ENCODE measurements at regions not wholly inside any gene's neighbourhood (a gene's known extent, or its start where the extent isn't known, plus 50 kb on each side); places are given as distances from the start of the nearest gene placed in this dataset.

GRCh38 chr5:121719255-121719654 is 132.4 kb upstream of the FTMT start (continued):
- TF ChIP-seq IRF3 (IDR thresholded peaks at IDR 0.05; ENCODE audit: low read depth, low read length) = no peak
- no peak for TF ChIP-seq TAF1 (IDR thresholded peaks at IDR 0.05; ENCODE audit: borderline replicate concordance, low read depth, low read length)
- TF ChIP-seq EP300 (IDR thresholded peaks at IDR 0.05; ENCODE audit: borderline replicate concordance in 1 of 2, low read depth in 1 of 2, low read length in 1 of 2) = no peak
- no peak for TF ChIP-seq GABPA (IDR thresholded peaks at IDR 0.05; ENCODE audit: low read depth)
- no peak for TF ChIP-seq EZH2phosphoT487 (IDR thresholded peaks at IDR 0.05; ENCODE audit: borderline replicate concordance, low read depth)
- TF ChIP-seq REST (IDR thresholded peaks at IDR 0.05; ENCODE audit: low read depth, low read length) = no peak
- no peak for TF ChIP-seq NRF1 (IDR thresholded peaks at IDR 0.05; ENCODE audit: low read depth, low read length)

- Histone ChIP-seq H3K4me1 (ENCODE audit: control insufficient read depth in 1 of 2, insufficient read depth in 2 of 2, low read depth in 1 of 2, low read length in 1 of 2) (no peaks in the 10 kb centered on the region; a peak in 1 of 4 replicates), H2AFZ (ENCODE audit: low read depth) (no peak overlapping the region), H4K20me1 (ENCODE audit: insufficient read depth) (no peaks in the 10 kb centered on the region), H3F3A (replicated peaks; ENCODE audit: insufficient read depth) (no peaks in the 10 kb centered on the region), H3K79me2 (ENCODE audit: insufficient read depth) (no peaks in the 10 kb centered on the region), H3K4me3 (ENCODE audit: low read depth in 2 of 2, low read length in 1 of 2) (no peak overlapping the region), H3K4me2 (no peak overlapping the region), H3K36me3 (replicated peaks in 1 of 2; ENCODE audit: control insufficient read depth in 1 of 2, insufficient read depth in 2 of 2, low read length in 1 of 2) (no peaks in the 10 kb centered on the region), H3K9me2 (no peaks in the 10 kb centered on the region), H3K9me3 (no peaks in the 10 kb centered on the region), H3K27ac (ENCODE audit: low read depth in 2 of 2, low read length in 1 of 2) (no peak overlapping the region), H3K9ac (no peak overlapping the region), H3K27me3 (ENCODE audit: insufficient read depth) (no peaks in the 10 kb centered on the region)
- DNase-seq = no peak
- no peak for TF ChIP-seq FOXM1 (IDR thresholded peaks at IDR 0.05; ENCODE audit: low read depth)
- no peak for TF ChIP-seq REST (IDR thresholded peaks at IDR 0.05; ENCODE audit: low read depth, low read length)
- no peak for TF ChIP-seq FOXJ3 (CRISPR knock-in tag; IDR thresholded peaks at IDR 0.05)
- TF ChIP-seq GATA2 (CRISPR knock-in tag; IDR thresholded peaks at IDR 0.05) = no peak
- TF ChIP-seq CHD2 (IDR thresholded peaks at IDR 0.05; ENCODE audit: low read length, partially characterized antibody) = no peak
- TF ChIP-seq SIN3A (IDR thresholded peaks at IDR 0.05; ENCODE audit: borderline replicate concordance, low read depth, low read length) = no peak
- TF ChIP-seq NRF1 (IDR thresholded peaks at IDR 0.05; ENCODE audit: low read depth, low read length) = no peak
- TF ChIP-seq CTCF (IDR thresholded peaks at IDR 0.05) = no peak
- TF ChIP-seq MEF2A (IDR thresholded peaks at IDR 0.05; ENCODE audit: borderline replicate concordance, low read depth) = no peak
- no peak for TF ChIP-seq MAX (IDR thresholded peaks at IDR 0.05; ENCODE audit: low read depth)
- 22% methylated on average over 1 of the region's 1 CpG for WGBS (ENCODE audit: low lambda C conversion rate)
- CTCF ChIA-PET = no interaction called here
- POLR2A ChIA-PET = no interaction called here
Measured at GRCh38 chr5:121725450-121725849, 126.2 kb upstream of the FTMT start.

Data from SK-N-SH (cell line).